ENCODE measurements at regions not wholly inside any gene's neighbourhood (a gene's known extent, or its start where the extent isn't known, plus 50 kb on each side); places are given as distances from the start of the nearest gene placed in this dataset.

DNA sequence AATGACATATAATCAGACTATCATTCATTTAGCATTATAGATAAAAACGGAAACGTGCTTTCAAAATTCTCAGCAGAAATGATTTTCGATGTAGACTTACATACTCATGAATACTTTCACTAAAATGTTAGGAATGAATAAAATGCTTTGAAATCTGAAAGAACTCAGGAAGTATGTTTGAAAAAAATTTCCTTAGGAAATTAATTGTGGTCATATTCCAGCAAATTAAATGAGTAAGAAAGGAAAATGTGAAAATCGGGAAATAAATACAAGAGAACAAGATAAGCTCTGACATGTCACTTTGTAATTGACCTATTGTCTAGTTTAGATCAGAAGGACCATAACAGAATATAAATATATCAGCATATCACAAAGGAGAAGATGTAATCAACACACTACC lies 981.0 kb upstream of the CDH2 start:
- Histone ChIP-seq H3K27me3 (no peaks in the 10 kb centered on the region), H3K4me3 (no peak overlapping the region), H3K27ac (no peak overlapping the region), H3K36me3 (no peaks in the 10 kb centered on the region), H3K9me3 (no peaks in the 10 kb centered on the region), H3K4me1 (no peaks in the 10 kb centered on the region)
- intact Hi-C loops (cut with DNase I; ENCODE audit: low total_unique reads), result no loop called here
- DNase-seq, result no peak
- TF ChIP-seq, protein P1, sequence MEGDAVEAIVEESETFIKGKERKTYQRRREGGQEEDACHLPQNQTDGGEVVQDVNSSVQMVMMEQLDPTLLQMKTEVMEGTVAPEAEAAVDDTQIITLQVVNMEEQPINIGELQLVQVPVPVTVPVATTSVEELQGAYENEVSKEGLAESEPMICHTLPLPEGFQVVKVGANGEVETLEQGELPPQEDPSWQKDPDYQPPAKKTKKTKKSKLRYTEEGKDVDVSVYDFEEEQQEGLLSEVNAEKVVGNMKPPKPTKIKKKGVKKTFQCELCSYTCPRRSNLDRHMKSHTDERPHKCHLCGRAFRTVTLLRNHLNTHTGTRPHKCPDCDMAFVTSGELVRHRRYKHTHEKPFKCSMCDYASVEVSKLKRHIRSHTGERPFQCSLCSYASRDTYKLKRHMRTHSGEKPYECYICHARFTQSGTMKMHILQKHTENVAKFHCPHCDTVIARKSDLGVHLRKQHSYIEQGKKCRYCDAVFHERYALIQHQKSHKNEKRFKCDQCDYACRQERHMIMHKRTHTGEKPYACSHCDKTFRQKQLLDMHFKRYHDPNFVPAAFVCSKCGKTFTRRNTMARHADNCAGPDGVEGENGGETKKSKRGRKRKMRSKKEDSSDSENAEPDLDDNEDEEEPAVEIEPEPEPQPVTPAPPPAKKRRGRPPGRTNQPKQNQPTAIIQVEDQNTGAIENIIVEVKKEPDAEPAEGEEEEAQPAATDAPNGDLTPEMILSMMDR (IDR thresholded peaks at IDR 0.05), result no peak
- no peak for TF ChIP-seq POLR2A (IDR thresholded peaks at IDR 0.05)

DNA sequence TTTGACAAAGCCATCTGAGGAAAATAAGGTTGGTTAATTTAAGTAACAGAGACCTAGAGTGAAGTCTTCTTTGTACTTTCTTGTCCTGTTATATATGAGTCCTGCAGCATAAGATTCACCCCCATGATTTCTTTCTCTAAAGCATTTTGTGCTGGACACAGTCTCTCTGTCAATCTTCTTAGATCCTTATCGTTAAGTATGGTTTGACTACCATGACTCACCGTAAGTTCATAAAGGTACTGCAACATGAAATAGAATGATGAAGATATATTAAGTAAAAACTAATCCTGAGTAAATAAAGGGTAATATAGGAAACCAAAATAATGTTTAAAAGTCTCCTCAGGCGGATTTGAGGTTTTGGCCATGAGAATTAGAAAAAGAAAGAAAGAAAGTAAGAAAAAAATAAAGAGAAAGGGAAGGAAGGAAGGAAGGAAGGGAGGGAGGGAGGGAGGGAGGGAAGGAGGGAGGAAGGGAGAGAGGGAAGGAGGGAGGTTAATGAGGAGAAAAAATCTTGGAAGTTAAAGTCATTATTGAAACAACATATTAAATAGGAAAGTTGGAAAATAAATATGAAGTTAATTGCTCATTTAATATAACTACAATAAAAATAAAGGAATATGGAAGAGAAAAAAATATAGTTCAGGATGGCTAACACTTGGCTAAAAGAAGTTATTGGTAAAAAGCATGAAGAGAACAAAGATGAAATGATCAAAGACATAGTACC lies 980.3 kb upstream of the CDH2 start:
- no peak for DNase-seq

DNA sequence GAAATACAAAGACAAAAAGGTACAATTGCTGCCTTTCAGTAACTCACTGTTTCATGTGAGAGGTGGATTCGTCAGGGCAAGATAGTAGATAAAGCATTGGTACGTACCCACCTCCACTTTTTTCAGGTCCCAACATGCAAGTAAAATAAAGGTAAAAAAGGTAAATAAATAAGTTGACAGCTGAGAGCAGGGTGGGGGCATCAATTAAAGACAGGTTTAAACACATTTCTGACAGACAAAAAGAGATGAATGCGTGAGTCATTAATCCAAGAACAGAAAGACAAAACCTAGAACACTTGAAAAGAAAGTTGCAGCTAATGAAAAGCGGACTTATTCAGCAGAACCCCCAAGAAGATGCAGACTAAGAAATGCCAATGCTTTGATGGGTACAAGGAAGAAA lies 979.6 kb upstream of the CDH2 start:
- H3K4me3 ChIP-seq, result no peak overlapping the region
- no peaks in the 10 kb centered on the region for H3K9me3 ChIP-seq
- no peaks in the 10 kb centered on the region for H3K4me1 ChIP-seq
- no peak for TF ChIP-seq POLR2A (IDR thresholded peaks at IDR 0.05)
- TF ChIP-seq, protein P1 (IDR thresholded peaks at IDR 0.05), result no peak
- no peak overlapping the region for H3K27ac ChIP-seq
- no peaks in the 10 kb centered on the region for H3K36me3 ChIP-seq
- no peaks in the 10 kb centered on the region for H3K27me3 ChIP-seq
- DNase-seq, result no peak
- intact Hi-C loops (cut with DNase I; ENCODE audit: low total_unique reads), result no loop called here

More for the DNA sequence above, 980.3 kb upstream of the CDH2 start:
- intact Hi-C loops (cut with DNase I; ENCODE audit: low total_unique reads), result no loop called here
- no peaks in the 10 kb centered on the region for H3K4me1 ChIP-seq
- H3K9me3 ChIP-seq, result no peaks in the 10 kb centered on the region
- TF ChIP-seq POLR2A (IDR thresholded peaks at IDR 0.05), result no peak
- TF ChIP-seq, protein P1 (IDR thresholded peaks at IDR 0.05), result no peak
- H3K27ac ChIP-seq, result no peak overlapping the region
- no peaks in the 10 kb centered on the region for H3K36me3 ChIP-seq
- H3K4me3 ChIP-seq, result no peak overlapping the region
- no peaks in the 10 kb centered on the region for H3K27me3 ChIP-seq

DNA sequence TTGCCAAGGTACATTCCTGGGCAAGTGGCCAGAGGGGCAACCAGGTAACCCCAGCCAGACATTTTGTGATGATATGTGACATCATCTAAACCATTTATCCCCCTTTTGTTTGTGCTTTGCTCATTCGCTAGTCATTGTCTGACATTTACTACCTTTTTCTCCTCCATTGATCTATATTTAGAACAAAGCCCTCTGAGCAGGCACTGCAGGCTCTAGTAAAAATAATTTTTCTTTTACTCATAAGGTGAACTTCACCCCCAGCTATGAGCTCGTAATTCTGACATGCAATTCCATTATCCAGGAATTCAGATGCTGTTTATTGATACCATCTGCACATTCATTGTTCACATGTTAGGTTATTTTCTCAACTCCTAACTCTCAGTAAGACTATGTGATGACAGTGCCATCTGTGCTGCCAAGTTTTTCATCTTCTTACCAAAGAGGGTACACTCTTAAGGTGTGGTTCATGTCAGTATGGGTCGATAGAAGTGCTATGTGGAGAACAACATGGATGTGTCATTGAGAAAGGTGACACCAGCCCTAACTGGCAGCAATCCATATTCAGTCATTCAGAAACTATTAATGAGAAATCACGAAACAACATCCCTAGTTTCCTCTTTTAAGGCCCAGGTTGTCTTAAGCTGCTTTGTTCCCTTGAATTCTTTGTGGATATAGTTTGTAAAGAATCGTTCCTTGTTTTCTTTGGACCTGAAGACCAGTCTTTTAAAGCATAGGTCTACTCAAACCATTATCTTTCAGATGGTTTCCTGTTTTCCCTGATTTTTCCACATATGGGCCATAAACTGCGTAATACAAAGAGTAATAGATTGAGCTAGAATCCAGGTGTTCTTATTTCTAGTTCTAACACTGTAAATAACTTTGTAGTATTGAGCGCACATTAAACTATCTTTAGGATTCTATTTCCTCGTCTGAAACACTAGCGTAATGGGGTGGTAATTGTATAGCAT lies 978.1 kb upstream of the CDH2 start:
- Histone ChIP-seq H3K4me3 (no peak overlapping the region), H3K27me3 (no peaks in the 10 kb centered on the region), H3K27ac (no peak overlapping the region), H3K9me3 (no peaks in the 10 kb centered on the region), H3K4me1 (no peaks in the 10 kb centered on the region), H3K36me3 (no peaks in the 10 kb centered on the region)
- TF ChIP-seq, protein P1 (IDR thresholded peaks at IDR 0.05), result no peak
- TF ChIP-seq POLR2A (IDR thresholded peaks at IDR 0.05), result no peak
- no peak for DNase-seq
- intact Hi-C loops (cut with DNase I; ENCODE audit: low total_unique reads), result no loop called here

Measured in uterus (tissue), 3 donors.